Esophagus (tissue), 2 donors: ENCODE measurements at regions not wholly inside any gene's neighbourhood (a gene's known extent, or its start where the extent isn't known, plus 50 kb on each side); places are given as distances from the start of the nearest gene placed in this dataset.
"Not testable (repeated sequence)": the region's sequence is repeated elsewhere in the genome, so short reads cannot be mapped to it uniquely, and the experiment has no call there.

ENCODE experiments used
- H3K27ac ChIP-seq, 2 donors: one replicate each; pipeline ENCODE4 v1.5.1; 2013; ENCODE audit warnings: low read depth in 2 of 2, mild to moderate bottlenecking in 2 of 2, inconsistent platforms in 1 of 2, low read length in 1 of 2, moderate library complexity in 1 of 2
- H3K27me3 ChIP-seq, 2 donors: one replicate each; pipeline ENCODE4 v1.6.1; 2013; ENCODE audit warnings: low read length in 2 of 2, control low read depth in 1 of 2, mild to moderate bottlenecking in 1 of 2; ENCODE audit not compliant: insufficient read depth in 2 of 2, control insufficient read depth in 1 of 2
- H3K36me3 ChIP-seq, 2 donors: one replicate each; pipeline ENCODE4 v1.6.1; 2013; ENCODE audit warnings: low read length in 1 of 2; ENCODE audit not compliant: control insufficient read depth in 2 of 2, insufficient read depth in 2 of 2
- H3K4me1 ChIP-seq, 2 donors: one replicate each; pipeline ENCODE4 v1.6.1; 2013; ENCODE audit warnings: low read length in 1 of 2; ENCODE audit not compliant: control insufficient read depth in 2 of 2, insufficient read depth in 2 of 2
- H3K4me3 ChIP-seq, 2 donors: one replicate each; pipeline ENCODE4 v1.5.1; 2013; ENCODE audit warnings: low read length in 2 of 2, mild to moderate bottlenecking in 2 of 2, low read depth in 1 of 2, moderate library complexity in 1 of 2
- H3K9me3 ChIP-seq, 2 donors: one replicate each; pipeline ENCODE4 v1.6.1; 2013; ENCODE audit warnings: mild to moderate bottlenecking in 2 of 2, low read depth in 1 of 2, low read length in 1 of 2, moderate library complexity in 1 of 2; ENCODE audit not compliant: control insufficient read depth in 2 of 2, insufficient read depth in 1 of 2
- WGBS, 2 donors: extraction: QIAGEN DNeasy Blood & Tissue Kit; methylation state at CpG; one replicate each; pipeline ENCODE4 v1.1.7; 2013; 5-methylcytosine and 5-hydroxymethylcytosine counted together
- donor health status: healthy with polysubstance abuse.
- donor health status: Bipolar disorder and iron deficiency.

DNA sequence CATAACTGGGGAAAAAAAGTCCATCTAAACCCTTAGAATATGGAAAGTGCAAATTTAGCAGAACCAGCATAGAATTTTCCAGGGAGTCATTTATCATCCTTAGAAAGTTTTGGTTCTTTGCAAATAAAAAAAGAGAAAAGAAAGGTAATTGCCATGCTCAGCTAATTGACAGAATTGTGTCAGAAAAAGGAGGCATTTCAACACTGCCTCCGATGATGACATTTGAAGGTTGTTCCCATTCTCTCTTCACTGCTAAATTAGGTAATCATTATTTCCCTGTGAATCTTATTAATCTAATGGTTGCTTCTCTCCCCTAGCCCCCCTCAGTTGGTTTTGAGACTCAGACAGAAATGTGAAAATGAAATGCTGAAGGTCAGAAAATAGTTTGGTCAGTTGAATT is 139.2 kb downstream of the PDCD6IP start:
- 67 to 76% methylated on average over 1 of the region's 1 CpG for WGBS, 2 donors

DNA sequence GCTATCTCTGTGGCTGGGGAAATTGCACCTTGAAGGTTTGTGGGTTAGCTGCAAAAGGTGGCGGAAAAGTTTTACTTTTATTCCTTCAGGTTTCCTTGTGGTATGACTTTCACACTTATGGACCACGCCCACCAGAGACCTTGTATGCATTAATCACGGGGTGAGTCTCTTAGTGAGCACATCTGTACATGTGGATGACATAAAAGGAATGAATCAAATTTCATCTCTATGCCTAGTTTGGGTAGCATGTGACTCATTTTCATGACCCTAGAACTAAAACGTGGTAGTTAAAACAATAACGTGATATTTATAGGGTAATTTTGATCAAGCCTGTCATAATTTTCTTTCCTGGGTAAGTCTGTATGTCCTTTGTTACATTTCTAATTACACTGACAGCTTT is 141.7 kb downstream of the PDCD6IP start:
- Histone ChIP-seq H3K36me3 (no peaks in the 10 kb centered on the region), H3K9me3 (no peaks in the 10 kb centered on the region), H3K27me3 (no peaks in the 10 kb centered on the region), H3K27ac (no peak overlapping the region), H3K4me3 (no peak overlapping the region), H3K4me1 (no peaks in the 10 kb centered on the region)
- WGBS, 2 donors: 60 to 64% methylated on average over 5 of the region's 5 CpGs

More for the DNA sequence above, 139.2 kb downstream of the PDCD6IP start:
- no peak overlapping the region for H3K4me3 ChIP-seq
- H3K27me3 ChIP-seq: no peaks in the 10 kb centered on the region
- H3K36me3 ChIP-seq: no peaks in the 10 kb centered on the region
- no peaks in the 10 kb centered on the region for H3K9me3 ChIP-seq
- H3K4me1 ChIP-seq: no peaks in the 10 kb centered on the region
- H3K27ac ChIP-seq: no peak overlapping the region

DNA sequence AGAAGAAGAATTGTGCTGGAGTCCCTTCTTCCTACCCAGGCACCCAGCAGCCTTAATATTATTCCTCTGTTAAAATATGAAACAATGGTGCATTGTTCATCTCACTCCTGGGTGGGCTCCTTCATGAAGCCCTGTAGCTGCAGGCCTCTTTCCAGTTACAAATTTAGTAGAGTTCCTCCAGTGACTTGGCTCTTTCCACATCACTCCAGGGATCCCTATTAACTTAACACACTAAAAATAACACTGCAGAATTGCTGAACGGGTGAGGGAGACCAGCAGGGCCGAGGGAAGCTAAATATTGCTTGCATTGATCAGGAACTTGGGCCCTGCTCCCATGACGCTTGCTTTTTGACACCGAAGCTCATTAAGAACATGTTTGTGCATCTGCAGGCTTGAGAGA is 142.3 kb downstream of the PDCD6IP start:
- no peak overlapping the region for H3K27ac ChIP-seq
- H3K4me3 ChIP-seq: no peak overlapping the region
- no peaks in the 10 kb centered on the region for H3K27me3 ChIP-seq
- WGBS, 2 donors: 67 to 74% methylated on average over 4 of the region's 4 CpGs
- no peaks in the 10 kb centered on the region for H3K36me3 ChIP-seq
- no peaks in the 10 kb centered on the region for H3K9me3 ChIP-seq
- no peaks in the 10 kb centered on the region for H3K4me1 ChIP-seq

DNA sequence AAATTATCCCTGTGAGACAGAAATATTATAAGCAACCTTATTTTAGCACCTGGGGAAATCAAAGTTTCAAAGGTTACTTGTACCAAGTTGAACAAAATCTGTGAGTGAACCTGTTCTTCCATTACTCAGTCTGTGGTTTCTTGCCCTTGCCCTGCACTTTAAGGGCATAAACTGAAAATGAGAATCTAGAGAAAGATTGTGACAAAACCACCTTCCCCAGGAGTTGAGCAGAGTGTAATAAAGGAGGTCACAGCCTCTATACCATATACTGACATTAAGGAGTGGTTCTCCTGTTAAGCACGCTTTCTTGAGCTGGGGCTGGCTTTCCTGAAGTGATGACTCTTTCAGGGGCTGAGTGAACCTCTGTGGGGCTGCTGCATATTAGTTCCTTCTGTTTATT is 143.4 kb downstream of the PDCD6IP start:
- H3K4me3 ChIP-seq: no peak overlapping the region
- H3K4me1 ChIP-seq: no peaks in the 10 kb centered on the region
- H3K27me3 ChIP-seq: no peaks in the 10 kb centered on the region
- no peak overlapping the region for H3K27ac ChIP-seq
- H3K36me3 ChIP-seq: no peaks in the 10 kb centered on the region
- no peaks in the 10 kb centered on the region for H3K9me3 ChIP-seq
- 82 to 93% methylated on average over 1 of the region's 1 CpG for WGBS, 2 donors

DNA sequence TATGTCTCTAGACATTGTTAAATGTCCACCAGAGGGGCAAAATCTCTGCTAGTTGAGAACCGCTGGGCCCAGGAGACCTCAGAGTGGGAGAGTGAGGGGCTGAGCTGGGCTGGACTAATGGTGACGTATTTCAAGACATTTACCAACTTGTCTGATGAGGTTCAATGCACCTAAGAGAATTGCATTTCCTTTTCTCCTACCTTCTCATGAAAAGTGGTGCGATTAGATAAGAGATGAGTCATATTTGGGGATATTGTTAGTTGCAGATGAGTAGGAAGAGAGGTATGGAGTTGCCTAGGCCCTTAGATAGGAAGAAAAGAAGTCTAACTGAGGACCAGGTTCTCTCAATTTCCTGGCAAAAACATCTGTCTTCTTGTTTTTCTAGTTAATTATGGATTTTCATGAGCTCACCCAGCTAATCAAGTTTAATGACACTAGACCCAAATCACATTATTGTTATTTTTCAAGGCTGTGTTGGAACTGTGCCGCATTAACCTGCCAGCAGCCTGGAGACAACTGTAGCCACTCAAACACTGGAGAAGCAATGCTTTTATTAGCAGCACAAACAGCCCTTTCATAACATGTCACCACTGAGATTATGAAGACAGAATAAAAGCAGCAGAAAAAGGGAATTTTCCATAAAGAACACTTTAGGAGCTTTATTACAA is 144.2 kb downstream of the PDCD6IP start:
- H3K9me3 ChIP-seq: no peaks in the 10 kb centered on the region
- no peak overlapping the region for H3K4me3 ChIP-seq
- no peaks in the 10 kb centered on the region for H3K36me3 ChIP-seq
- WGBS, 2 donors: 70% methylated on average over 4 of the region's 4 CpGs
- no peak overlapping the region for H3K27ac ChIP-seq
- no peaks in the 10 kb centered on the region for H3K27me3 ChIP-seq
- H3K4me1 ChIP-seq: no peaks in the 10 kb centered on the region

DNA sequence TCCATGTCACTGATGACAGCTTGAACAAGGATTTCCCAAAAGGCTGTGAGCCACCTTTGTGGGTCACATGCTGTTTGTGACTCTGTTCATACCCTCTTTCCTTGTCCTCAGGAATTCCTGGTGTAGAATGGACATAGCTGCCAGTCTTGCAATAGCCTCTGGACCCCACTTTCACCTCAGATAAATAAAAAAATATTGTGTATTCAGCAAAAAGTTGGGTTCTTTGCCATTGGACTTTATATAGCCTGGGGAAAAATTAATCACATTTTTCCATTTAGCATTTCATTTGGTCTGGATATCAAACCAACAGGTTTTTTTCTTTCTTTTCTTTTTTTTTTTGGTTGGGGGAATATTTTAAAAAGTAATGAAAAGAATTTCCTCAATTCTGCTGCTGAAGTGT is 144.8 kb downstream of the PDCD6IP start:
- H3K9me3 ChIP-seq: no peaks in the 10 kb centered on the region
- no peaks in the 10 kb centered on the region for H3K27me3 ChIP-seq
- H3K4me3 ChIP-seq: no peak overlapping the region
- no peak overlapping the region for H3K27ac ChIP-seq
- H3K4me1 ChIP-seq: no peaks in the 10 kb centered on the region
- H3K36me3 ChIP-seq: no peaks in the 10 kb centered on the region

DNA sequence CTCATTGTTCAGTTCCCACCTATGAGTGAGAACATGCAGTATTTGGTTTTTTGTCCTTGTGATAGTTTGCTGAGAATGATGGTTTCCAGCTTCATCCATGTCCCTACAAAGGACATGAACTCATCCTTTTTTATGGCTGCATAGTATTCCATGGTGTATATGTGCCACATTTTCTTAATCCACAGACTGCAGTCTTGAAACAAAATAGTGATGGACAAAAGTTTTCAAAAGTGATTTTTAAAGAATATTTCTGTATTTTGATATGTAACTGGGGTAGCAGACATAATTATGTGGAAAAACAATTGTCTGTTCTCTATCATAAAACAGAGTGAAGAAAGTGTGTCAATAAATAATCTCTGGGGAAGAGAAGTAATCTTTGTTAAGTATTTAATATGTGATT is 148.2 kb downstream of the PDCD6IP start:
- H3K9me3 ChIP-seq, H3K4me3 ChIP-seq, H3K36me3 ChIP-seq, H3K27ac ChIP-seq, H3K4me1 ChIP-seq, H3K27me3 ChIP-seq: not testable (repeated sequence)

DNA sequence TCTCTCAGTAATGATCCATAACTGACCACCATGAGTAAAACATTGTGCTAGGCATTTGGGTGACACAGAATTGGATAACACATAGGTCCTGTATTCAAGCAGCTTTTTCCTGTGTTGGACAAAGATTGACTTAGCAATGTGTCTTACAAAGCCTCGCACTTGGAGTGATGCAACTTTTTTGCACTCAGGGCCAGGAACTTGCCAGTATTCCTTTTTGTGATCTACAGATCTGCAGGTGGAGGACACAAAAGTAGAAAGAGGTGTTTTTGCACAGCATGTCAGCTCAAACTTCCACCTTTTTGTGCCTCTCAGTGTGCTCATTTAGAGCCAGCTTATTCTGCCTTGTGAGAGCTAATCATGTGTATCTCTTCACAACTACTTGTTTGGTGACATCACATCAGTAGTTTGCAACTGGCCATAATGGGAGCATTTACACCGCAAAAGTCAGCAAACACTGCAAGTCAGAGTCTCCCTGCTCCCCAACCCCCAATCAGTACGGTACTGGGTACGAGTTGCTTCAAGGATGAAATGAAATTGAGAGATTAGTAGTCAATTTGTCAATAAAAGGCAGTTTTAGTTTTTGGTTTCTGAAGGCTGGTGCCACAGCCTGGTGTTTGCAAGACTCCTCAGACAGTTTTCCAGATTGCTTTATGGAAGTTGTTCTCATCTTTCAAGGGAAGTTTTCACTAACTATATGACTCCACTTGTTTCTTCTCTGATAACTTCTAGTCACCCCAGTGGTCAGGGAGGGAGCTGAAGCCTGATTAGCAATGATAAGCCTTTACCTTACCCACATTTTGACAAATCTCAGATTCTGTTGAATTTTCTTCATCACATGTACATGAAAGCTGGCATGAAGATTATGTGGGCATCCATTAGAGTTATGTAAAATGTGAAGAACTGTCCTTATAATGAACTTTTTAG is 149.1 kb downstream of the PDCD6IP start:
- Histone ChIP-seq H3K9me3 (no peaks in the 10 kb centered on the region), H3K36me3 (no peaks in the 10 kb centered on the region), H3K27me3 (no peaks in the 10 kb centered on the region), H3K27ac (no peak overlapping the region), H3K4me3 (no peak overlapping the region), H3K4me1 (no peaks in the 10 kb centered on the region)
- WGBS, 2 donors: 63 to 85% methylated on average over 4 of the region's 4 CpGs

DNA sequence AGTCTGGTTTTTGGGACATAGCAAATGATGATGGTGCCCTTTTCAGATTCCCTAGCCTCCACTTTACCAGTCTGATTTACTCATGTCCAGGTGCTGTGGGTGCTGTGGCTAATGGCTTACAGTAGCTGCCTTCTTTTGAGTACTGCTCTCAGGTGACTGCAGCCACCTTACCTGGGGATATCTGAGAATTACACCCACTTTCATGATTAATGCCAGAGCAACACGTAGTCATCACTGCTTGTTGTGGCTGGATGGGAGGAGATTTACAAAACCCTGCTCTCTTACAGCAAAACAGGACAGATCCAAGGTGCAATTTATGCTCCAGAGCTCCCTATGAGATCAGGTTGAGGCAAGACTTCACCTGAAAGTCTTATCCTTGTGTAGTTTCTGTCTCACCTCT is 150.6 kb downstream of the PDCD6IP start:
- H3K4me3 ChIP-seq: no peak overlapping the region
- no peaks in the 10 kb centered on the region for H3K27me3 ChIP-seq
- H3K9me3 ChIP-seq: no peaks in the 10 kb centered on the region
- H3K36me3 ChIP-seq: no peaks in the 10 kb centered on the region
- no peak overlapping the region for H3K27ac ChIP-seq
- 35 to 42% methylated on average over 1 of the region's 1 CpG for WGBS, 2 donors
- H3K4me1 ChIP-seq: no peaks in the 10 kb centered on the region

DNA sequence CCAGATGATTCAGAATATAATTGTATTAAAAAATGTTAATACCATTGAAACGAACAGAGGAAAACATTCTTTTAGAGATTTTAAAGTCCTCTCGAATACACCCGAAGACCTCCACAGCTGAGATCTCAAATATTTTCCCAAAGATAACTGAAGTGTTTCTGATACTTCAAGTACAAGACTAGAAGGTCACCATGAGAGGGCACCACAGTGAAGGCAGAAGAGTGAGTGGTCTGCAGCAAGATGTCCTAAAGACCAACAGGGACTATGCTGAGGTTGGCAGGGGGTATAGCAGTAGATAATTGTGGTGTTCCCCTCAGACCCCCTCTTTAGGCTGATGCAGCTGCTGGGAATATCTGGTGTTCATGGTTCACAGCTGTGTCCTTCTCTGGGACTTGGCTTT is 156.5 kb downstream of the PDCD6IP start:
- 82 to 87% methylated on average over 3 of the region's 3 CpGs for WGBS, 2 donors
- Histone ChIP-seq H3K27me3 (no peaks in the 10 kb centered on the region), H3K36me3 (no peaks in the 10 kb centered on the region), H3K27ac (no peak overlapping the region), H3K4me3 (no peak overlapping the region), H3K9me3 (no peaks in the 10 kb centered on the region), H3K4me1 (no peaks in the 10 kb centered on the region)
